Myocyte (in vitro differentiated cells): ENCODE measurements at regions not wholly inside any gene's neighbourhood (a gene's known extent, or its start where the extent isn't known, plus 50 kb on each side); places are given as distances from the start of the nearest gene placed in this dataset.

Experiments used
- DNase-seq: peaks from one replicate; pipeline ENCODE4 v3.0.0-alpha.2; 2012; ENCODE audit warnings: low read depth

- DNase-seq, result no peak
Measured at GRCh38 chr7:86013662-86014061, 630.0 kb upstream of the GRM3 start.

- no peak for DNase-seq
Measured at GRCh38 chr7:86012971-86013370, 630.7 kb upstream of the GRM3 start.

- no peak for DNase-seq
Measured at GRCh38 chr7:86008898-86009297, 634.8 kb upstream of the GRM3 start.

DNA sequence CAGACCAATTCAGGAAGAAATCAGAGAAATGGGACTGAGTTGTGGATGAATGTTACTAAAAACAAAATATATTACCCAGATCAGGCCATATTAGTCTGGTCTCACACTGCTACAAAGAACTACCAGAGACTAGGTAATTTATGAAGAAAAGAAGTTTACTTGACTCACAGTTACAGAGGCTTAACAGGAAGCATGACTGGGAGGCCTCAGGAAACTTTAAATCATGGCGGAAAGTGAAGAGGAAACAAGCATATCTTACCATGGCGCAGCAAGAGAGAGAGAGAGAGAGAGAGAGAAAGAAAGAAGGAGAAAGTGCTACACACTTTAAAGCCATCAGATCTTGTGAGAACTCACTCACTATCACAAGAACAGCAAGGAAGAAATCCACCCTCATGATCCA lies 636.8 kb upstream of the GRM3 start:
- DNase-seq, result no peak

DNA sequence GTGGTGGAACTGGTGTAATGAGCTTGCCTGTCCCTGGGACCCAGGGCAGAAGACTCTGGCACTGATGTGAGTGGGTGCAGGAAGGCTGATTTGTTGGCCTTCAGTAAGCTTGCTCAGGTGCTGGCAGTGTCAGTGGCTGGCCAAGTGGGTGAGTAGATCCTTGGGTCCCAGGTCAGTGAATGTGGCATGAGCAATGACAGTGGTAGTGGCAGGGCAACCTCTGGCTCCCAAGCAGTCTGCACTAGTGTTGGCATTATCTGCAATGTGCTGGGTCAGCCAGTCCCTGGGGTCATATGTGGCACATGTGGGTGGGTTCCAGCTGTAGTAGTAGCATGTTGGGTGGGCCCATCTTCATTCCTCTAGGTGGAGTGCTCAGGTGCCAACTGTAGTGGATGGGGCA lies 640.9 kb upstream of the GRM3 start:
- no peak for DNase-seq

GRCh38 chr7:85997515-85997914 lies 646.2 kb upstream of the GRM3 start:
- DNase-seq, result no peak

DNA sequence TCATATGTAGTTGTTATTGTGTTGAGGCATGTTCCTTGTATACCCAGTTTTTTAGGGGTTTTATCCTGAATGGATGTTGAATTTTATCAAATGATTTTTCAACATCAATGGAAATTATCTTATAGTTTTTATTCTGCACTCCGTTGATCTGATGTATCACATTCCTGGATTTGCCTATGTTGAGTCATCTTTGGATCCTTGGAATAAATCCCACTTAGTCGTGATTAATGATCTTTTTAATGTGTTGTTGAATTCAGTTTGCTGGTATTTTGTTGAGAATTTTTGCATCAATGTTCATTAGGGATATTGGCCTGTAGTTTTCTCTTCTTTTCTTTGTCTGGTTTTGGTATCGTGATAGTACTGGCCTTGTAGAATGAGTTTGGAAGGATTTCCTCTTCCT lies 648.6 kb upstream of the GRM3 start:
- no peak for DNase-seq

GRCh38 chr7:85980740-85981139 lies 663.0 kb upstream of the GRM3 start:
- DNase-seq, result no peak

- no peak for DNase-seq
Measured at GRCh38 chr7:85974176-85974575, 669.5 kb upstream of the GRM3 start.

DNA sequence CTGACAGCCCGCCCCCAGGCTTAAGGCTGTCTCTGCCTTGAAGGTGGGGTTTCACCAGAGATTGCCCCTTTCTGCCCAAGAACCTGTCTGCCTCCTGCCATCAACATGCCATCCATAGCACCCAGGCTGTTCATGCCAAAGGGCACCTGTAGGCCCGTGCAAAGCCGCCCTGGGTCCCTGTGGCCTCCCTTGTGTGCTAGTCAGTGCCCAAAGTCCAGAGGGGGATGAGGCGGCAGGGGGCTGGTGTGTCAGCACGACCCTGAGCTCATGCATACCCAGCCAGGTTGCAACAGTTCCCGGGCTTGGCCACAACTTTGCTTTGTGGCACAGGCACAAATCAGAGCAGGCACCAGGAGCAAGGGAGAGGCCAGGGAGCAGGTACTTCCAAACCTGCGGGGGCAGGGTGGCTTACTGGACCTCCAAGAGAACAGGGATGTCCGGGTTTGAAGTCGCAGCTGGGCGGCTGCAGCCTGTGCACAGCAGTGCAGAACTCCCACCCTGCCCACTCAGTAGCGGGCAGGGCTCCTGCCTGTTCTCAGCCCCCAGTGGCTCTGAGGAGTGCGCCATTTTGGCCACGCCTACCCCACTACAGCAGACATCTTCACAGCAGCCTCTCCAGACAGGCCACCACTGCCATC lies 671.1 kb upstream of the GRM3 start:
- DNase-seq, result no peak

GRCh38 chr7:85954961-85955360 lies 688.7 kb upstream of the GRM3 start:
- no peak for DNase-seq

DNA sequence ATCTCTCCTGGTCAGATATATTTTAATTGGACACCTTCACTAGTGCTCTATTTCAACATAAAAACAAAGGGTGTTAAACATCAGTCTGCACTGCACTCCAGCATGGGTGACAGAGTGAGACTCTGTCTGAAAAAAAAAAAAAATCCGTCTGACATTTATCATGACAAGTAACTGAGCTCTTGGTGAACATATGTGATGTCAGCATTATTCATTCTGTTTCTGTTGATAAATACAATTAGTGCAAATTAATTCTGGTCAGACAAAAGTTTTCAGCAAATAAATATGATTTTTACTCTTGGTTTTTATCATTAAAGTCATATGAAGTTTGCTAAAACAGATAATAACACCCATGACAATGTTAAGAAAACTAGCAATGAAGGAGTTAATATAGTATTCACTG lies 692.8 kb upstream of the GRM3 start:
- DNase-seq, result no peak

- no peak for DNase-seq
Measured at GRCh38 chr7:85950418-85950817, 693.3 kb upstream of the GRM3 start.

DNA sequence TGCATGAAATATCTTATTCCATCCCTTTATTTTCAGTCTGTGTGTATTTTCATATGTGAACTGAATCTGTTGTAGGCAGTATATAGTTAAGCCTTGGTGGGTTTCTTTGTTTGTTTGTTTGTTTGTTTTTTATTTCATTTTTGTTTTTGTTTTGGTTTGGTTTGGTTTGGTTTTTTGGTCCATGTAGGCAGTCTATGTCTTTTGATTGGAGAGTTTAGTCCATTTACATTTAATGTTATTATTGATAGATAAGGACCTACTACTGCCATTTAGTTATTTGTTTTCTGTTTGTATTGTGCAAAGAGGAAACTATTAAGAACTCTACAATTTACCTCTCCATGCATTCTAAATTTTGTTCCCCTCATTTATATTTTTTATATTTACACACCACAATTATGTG lies 695.9 kb upstream of the GRM3 start:
- DNase-seq, result no peak

GRCh38 chr7:85940798-85941197 lies 702.9 kb upstream of the GRM3 start:
- DNase-seq, result no peak

- DNase-seq, result no peak
Measured at GRCh38 chr7:85931919-85932318, 711.8 kb upstream of the GRM3 start.

DNA sequence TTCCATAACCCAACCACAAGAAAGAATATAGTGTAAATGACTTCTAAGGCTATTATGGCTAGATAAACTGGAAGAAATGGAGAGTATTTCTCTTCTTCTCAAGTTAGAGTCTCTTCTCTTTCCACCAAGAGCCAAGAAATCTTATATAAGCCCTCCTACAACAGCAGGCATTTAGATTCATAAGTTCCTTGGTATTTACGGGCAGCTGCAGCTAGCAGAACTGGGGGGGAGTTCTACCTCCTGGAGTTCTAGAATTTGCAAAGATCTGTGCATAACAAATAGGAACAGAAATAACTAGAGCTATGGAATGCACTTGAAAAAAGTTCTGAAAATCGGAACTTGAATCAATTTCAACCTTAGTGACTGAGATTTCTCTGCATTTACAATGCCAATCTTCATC lies 715.2 kb upstream of the GRM3 start:
- no peak for DNase-seq

DNA sequence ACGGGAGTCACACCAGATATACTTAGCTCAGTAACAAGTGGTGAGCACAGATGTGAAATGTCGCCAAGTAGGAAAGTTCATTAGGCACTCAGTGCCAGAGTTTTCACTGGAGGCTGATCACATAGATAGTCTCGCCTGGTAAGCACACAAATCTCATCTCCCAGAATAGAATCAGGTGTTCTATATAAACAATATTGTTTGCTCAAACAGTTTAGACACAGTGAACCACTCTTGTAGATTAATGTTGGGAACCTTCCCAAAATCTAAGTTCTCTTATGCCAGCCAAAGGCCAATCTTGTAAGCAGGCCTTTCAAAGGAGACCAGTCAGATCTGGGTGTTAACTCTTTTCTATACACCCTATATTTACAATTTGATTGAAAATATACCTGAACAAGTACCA lies 716.5 kb upstream of the GRM3 start:
- DNase-seq, result peak; percentile 4

GRCh38 chr7:85924062-85924461 lies 719.6 kb upstream of the GRM3 start:
- DNase-seq, result no peak

DNA sequence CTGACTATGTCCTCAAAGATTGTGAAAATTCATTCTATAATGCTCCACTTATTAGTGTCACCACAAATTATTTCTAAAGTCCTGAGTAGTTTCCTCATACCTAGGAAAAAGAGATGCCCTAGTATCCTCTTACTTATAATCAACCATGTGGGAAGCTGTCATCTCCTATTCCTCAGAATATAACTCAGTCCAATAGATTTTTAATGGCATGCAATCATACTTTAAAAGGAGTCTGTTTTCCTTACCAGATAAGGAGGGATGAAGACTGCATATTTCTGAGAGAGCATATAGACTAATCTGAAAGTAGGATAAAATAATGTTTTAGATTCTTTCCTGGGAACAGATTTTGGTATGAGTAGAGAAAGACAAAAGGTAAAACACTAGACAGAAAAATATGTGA lies 727.7 kb upstream of the GRM3 start:
- DNase-seq, result no peak

- DNase-seq, result no peak
Measured at GRCh38 chr7:85914437-85914836, 727.6 kb upstream of the SEMA3D start.

DNA sequence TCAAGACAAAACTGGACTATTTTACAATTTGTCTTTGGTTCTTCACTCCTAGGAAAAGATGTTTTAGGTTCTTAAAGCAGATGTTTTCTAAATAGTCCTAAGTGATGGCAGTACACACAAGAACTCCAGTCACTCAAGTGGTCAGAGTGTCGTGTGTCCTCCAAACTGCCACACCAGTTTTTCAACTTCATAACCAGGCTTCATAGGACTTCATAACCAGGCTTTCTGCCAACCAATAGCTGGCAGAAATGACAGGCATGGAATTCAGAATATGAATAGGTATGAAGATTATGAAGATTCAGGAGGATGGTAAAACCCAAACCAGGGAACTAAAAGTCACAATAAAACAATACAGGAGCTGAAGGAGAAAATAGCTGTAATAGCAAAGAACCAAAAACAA lies 721.2 kb upstream of the SEMA3D start:
- DNase-seq, result no peak

- no peak for DNase-seq
Measured at GRCh38 chr7:85897967-85898366, 711.1 kb upstream of the SEMA3D start.

DNA sequence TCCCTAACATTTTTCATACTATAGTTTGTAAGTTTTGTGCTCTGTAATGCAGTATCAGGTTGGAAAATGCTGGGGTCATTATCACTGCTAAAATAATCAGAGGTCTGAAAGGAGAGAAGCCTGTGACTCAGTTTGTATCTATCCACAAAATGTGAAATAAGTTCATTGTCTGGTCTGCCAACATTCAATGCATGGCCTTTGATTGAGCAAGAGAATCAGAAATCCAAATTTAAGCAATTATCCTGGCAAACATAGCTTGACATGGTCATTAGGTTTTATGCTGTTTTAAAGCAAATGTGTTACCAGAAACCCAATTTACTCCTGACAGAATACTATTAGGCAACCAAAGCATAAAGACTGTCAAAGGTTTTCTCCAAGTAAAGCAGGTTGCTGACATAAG lies 709.7 kb upstream of the SEMA3D start:
- no peak for DNase-seq
